D721Med (cell line): ENCODE measurements at regions not wholly inside any gene's neighbourhood (a gene's known extent, or its start where the extent isn't known, plus 50 kb on each side); places are given as distances from the start of the nearest gene placed in this dataset.

Source experiments
- DNase-seq: peaks from one replicate; pipeline ENCODE4 v3.0.0; 2011; ENCODE audit warnings: low spot score; ENCODE audit not compliant: insufficient read length
- FAIRE-seq: peaks from 2 replicates; lab custom pipeline; 2011; peaks lifted over from hg19 to GRCh38; lab: Jason Lieb, UNC
- TF ChIP-seq, protein P1 (sequence below): IDR thresholded peaks from 2 replicates; pipeline ENCODE4 v1.5.1; 2012; ENCODE audit warnings: mild to moderate bottlenecking, control low read depth; ENCODE audit not compliant: insufficient read depth; ENCODE audit errors: missing control alignments

DNA sequence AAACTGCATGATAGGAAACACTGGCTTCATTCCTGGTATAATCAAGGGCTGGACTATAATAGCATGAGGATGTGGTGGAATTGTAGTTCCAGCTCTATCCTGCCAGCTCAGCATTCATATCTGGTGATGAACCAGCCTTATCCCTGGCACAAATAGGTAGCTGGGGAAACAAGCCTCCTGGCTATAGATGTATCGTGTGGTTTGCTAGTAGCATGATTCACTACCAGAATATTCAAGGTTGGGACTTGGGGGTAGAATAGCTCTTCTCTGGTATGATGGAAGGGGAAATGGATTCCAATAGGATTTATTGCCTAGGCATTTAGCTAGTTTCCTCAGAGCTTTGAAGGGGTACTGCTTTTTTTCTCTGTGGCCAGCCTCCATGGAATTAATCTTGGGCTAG is 532.8 kb downstream of the FBXO15 start:
- DNase-seq (no peak), FAIRE-seq (no peak)
- TF ChIP-seq, protein P1, sequence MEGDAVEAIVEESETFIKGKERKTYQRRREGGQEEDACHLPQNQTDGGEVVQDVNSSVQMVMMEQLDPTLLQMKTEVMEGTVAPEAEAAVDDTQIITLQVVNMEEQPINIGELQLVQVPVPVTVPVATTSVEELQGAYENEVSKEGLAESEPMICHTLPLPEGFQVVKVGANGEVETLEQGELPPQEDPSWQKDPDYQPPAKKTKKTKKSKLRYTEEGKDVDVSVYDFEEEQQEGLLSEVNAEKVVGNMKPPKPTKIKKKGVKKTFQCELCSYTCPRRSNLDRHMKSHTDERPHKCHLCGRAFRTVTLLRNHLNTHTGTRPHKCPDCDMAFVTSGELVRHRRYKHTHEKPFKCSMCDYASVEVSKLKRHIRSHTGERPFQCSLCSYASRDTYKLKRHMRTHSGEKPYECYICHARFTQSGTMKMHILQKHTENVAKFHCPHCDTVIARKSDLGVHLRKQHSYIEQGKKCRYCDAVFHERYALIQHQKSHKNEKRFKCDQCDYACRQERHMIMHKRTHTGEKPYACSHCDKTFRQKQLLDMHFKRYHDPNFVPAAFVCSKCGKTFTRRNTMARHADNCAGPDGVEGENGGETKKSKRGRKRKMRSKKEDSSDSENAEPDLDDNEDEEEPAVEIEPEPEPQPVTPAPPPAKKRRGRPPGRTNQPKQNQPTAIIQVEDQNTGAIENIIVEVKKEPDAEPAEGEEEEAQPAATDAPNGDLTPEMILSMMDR = no peak

DNA sequence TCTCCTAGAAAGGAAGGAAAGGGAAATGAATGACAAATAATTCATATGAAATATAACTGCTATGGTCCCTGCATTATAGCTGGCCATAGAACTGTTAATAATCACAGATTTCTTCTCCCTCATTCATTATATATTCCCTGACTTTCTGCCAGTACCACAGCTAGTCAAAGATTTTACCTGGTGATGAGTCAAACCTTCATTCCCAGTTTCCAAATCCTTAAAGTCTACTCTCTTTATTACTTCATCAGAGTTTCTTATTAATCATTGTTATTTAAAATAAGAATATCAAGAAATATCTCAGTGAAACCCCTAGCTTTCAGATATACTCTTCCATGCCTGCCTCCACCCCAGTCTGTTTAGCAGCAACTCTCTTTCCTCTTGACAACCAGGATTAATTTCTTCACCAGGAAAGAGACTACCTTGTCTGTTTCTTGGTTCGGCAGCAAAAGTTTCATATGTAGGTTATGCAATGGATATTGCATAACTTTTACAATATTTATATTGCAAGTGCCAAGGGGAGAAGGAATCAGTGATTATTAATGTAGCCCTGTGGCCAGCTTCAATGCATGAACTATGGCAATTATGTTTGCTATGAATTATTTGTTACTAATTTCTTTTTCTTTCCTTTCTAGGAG is 533.8 kb downstream of the FBXO15 start:
- TF ChIP-seq, protein P1 = no peak
- FAIRE-seq (no peak), DNase-seq (no peak)

DNA sequence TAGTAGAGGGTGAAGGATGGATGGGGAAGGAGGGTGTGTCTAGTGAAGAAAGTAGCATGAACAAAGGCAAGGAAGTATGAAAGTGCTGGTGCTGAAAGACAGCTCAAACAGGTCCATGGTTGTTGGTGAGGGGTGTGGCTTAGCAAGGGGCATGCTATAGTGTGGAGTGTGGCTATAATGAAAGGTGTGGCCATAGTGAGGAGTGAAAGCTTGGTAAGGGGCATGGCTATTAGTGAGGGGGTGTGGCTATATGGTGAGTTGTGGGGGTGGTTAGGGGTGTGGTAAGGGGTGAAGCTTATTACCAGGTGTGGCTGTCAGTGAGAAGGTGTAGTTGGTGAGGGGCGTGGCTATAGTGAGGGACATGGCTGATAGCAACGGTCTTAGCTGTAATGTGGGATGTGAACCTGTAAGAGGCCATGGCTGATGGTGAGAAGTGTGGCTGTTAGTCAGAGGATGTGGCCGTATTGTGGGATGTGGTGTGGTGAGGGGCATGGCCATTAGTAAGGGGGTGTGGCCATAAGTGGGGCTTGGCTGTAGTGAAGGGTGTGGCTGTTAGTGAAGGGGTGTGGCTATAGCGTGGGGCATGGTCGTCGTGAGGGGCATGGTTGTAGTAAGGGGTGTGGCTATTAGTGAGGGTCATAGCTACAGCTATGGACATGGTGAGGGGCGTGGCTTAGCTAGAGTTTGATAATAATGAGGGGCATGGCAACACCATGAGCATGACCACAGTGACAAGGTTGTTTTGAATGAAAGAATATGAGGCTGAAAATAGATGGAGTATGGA is 549.6 kb downstream of the FBXO15 start:
- TF ChIP-seq, protein P1 = no peak
- peak; percentile 61 for FAIRE-seq
- DNase-seq = no peak

DNA sequence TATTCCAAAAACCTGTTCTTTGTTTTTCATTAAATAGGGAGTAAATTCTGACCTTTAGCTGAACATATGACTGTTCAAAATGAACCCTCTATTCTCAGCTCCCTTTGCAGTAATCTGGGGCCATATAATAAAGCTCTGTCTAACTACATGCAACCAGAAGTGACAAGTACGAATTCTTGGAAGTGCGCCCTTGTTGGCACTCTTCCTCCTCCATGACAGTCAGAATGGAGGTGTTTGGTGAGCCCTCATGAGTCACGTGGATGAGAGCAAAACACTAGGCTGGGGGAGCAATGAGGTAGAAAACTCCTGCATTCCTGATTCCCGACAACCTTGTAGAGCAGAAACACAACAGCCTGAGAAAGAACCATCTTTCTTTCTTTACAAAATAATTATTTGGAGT is 552.9 kb downstream of the FBXO15 start:
- no peak for FAIRE-seq
- TF ChIP-seq, protein P1 = no peak

DNA sequence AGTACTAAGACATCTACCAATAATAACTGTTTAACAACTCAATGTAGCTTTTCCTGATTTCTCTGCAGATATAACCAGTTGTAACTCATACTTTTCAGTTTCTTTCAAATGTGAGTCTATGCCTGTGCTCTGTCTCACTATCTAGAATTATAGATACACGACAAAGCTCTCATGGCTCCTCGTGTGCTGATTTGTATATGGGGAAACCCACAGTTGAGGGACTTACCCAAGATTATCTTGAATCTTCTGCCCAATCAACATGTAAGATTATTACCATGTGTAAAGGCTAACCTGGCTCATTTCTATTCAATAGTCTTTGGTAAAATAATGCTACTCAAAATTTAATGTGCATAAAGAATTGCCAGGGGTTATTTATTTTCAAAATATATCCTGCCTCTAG is 554.4 kb downstream of the FBXO15 start:
- DNase-seq (no peak), FAIRE-seq (no peak)
- TF ChIP-seq, protein P1 = no peak

More for the DNA sequence above, 552.9 kb downstream of the FBXO15 start:
- no peak for DNase-seq

DNA sequence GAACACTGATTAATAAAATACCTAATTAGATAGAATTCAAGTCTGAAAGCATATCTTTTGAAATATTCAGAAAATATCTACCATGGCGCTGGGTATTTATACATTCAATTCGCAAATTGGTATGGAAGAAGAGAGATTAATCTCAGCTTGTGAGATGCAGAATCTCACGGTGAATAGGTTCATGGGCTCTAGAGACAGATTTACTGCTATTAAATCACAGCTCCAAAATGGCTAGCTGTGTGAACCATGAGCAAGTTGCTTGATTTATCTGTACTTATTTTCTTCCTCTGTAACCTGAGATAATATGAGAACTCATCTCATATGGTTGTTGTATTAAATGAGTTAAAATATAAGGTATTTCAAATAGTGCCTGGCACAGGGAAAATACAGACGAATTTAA is 556.7 kb downstream of the FBXO15 start:
- FAIRE-seq = no peak
- no peak for DNase-seq
- TF ChIP-seq, protein P1 = no peak

DNA sequence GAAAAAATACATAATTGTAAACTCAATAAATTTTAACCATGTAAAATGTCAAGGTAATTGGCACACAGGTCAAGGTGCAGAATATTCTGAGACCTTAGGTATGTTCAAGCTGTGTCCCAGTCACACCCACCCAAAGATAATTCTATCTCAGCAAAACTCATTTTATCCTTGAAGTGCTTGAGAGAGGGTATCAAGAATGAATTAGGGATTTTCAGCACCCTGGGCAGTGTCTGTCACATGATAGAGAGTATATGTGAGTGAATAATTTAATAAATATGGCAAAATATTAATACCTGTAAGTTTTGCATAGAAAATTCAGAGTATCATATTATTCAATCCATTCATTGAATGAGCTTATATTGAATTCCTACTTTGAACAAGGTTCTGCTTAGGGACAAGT is 567.9 kb downstream of the FBXO15 start:
- FAIRE-seq (no peak), DNase-seq (no peak)
- TF ChIP-seq, protein P1 = no peak
